Erythroblast (primary cell): ENCODE measurements at regions not wholly inside any gene's neighbourhood (a gene's known extent, or its start where the extent isn't known, plus 50 kb on each side); places are given as distances from the start of the nearest gene placed in this dataset.

Experiments used
- GATA1 ChIP-seq: IDR thresholded peaks from 2 replicates; pipeline ENCODE4 v1.6.1; 2011; ENCODE audit warnings: low read depth, mild to moderate bottlenecking, control low read depth, low read length, moderate library complexity
- POLR2A ChIP-seq: IDR thresholded peaks from 2 replicates; pipeline ENCODE4 v1.6.1; 2011; ENCODE audit warnings: mild to moderate bottlenecking, low read length

- TF ChIP-seq POLR2A = no peak
- TF ChIP-seq GATA1 = no peak
Observed at GRCh38 chr9:80732506-80732905, 956.8 kb downstream of the TLE1 start.
